ENCODE measurements at regions not wholly inside any gene's neighbourhood (a gene's known extent, or its start where the extent isn't known, plus 50 kb on each side); places are given as distances from the start of the nearest gene placed in this dataset.

DNA sequence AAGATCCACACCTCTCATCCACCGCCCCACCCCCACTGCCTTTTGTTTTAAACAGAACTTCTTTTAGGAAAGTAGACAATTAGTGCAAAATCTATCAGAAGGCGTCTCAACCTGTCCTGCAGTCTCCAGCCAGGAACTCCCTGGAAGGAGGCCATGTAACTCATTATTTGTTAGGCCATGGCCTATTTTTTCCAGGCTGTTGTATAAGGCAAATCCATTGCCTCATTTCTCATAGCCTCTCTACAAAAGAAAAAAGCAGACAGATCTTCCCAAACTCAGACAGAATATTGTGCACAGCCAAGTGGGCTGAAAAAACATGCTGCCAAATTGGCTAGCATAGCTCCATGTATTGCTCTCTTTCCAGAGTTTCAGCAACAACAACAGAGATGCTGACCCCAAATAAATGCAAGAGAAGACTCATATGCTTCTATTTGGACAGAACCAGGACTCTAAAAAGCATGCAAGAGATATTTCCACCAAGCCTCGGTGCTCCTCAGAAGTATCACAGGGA, 770.7 kb upstream of the CXADR start (continued):
- TF ChIP-seq, protein P1, sequence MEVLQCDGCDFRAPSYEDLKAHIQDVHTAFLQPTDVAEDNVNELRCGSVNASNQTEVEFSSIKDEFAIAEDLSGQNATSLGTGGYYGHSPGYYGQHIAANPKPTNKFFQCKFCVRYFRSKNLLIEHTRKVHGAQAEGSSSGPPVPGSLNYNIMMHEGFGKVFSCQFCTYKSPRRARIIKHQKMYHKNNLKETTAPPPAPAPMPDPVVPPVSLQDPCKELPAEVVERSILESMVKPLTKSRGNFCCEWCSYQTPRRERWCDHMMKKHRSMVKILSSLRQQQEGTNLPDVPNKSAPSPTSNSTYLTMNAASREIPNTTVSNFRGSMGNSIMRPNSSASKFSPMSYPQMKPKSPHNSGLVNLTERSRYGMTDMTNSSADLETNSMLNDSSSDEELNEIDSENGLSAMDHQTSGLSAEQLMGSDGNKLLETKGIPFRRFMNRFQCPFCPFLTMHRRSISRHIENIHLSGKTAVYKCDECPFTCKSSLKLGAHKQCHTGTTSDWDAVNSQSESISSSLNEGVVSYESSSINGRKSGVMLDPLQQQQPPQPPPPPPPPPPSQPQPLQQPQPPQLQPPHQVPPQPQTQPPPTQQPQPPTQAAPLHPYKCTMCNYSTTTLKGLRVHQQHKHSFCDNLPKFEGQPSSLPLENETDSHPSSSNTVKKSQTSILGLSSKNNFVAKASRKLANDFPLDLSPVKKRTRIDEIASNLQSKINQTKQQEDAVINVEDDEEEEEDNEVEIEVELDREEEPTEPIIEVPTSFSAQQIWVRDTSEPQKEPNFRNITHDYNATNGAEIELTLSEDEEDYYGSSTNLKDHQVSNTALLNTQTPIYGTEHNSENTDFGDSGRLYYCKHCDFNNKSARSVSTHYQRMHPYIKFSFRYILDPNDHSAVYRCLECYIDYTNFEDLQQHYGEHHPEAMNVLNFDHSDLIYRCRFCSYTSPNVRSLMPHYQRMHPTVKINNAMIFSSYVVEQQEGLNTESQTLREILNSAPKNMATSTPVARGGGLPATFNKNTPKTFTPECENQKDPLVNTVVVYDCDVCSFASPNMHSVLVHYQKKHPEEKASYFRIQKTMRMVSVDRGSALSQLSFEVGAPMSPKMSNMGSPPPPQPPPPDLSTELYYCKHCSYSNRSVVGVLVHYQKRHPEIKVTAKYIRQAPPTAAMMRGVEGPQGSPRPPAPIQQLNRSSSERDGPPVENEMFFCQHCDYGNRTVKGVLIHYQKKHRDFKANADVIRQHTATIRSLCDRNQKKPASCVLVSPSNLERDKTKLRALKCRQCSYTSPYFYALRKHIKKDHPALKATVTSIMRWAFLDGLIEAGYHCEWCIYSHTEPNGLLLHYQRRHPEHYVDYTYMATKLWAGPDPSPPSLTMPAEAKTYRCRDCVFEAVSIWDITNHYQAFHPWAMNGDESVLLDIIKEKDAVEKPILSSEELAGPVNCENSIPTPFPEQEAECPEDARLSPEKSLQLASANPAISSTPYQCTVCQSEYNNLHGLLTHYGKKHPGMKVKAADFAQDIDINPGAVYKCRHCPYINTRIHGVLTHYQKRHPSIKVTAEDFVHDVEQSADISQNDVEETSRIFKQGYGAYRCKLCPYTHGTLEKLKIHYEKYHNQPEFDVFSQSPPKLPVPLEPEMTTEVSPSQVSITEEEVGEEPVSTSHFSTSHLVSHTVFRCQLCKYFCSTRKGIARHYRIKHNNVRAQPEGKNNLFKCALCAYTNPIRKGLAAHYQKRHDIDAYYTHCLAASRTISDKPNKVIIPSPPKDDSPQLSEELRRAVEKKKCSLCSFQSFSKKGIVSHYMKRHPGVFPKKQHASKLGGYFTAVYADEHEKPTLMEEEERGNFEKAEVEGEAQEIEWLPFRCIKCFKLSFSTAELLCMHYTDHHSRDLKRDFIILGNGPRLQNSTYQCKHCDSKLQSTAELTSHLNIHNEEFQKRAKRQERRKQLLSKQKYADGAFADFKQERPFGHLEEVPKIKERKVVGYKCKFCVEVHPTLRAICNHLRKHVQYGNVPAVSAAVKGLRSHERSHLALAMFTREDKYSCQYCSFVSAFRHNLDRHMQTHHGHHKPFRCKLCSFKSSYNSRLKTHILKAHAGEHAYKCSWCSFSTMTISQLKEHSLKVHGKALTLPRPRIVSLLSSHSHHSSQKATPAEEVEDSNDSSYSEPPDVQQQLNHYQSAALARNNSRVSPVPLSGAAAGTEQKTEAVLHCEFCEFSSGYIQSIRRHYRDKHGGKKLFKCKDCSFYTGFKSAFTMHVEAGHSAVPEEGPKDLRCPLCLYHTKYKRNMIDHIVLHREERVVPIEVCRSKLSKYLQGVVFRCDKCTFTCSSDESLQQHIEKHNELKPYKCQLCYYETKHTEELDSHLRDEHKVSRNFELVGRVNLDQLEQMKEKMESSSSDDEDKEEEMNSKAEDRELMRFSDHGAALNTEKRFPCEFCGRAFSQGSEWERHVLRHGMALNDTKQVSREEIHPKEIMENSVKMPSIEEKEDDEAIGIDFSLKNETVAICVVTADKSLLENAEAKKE (CRISPR knock-in tag; IDR thresholded peaks at IDR 0.05), result no peak
- TF ChIP-seq NANOG (IDR thresholded peaks at IDR 0.05; ENCODE audit: borderline replicate concordance), result no peak
- TF ChIP-seq POLR2AphosphoS5 (IDR thresholded peaks at IDR 0.05; ENCODE audit: low read depth), result no peak

DNA sequence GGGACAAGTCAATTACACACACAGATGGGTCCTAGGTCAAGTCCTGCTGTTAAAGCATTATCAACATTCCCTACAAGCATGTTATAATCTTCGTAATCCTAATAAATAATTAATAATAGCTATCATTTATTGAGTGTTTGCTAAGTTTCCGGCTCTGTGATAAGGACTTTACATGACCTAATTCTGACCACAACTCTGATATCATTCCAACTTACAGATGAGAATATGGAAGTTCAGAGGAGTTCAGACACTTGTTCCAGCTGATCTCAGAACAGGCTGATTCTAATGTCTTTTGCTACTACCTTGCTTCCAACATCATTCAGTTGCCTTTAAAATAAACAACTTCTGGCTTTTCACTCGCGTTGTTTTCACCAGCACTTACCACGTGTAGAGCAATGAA, 770.1 kb upstream of the CXADR start:
- Mint-ChIP-seq H3K4me1 (no peaks in the 10 kb centered on the region), H3K9me3 (no peaks in the 10 kb centered on the region), H3K27ac (no peak overlapping the region), H3K4me3 (no peak overlapping the region), H3K27me3 (ENCODE audit: insufficient read depth, low read depth, poor library complexity) (no peaks in the 10 kb centered on the region), H3K36me3 (ENCODE audit: low read depth) (no peaks in the 10 kb centered on the region)
- Histone ChIP-seq H3K36me3 (ENCODE audit: insufficient read depth) (no peaks in the 10 kb centered on the region), H3K27ac (ENCODE audit: low read depth) (no peak overlapping the region), H4K20me1 (replicated peaks; ENCODE audit: insufficient read depth) (no peaks in the 10 kb centered on the region), H3K27me3 (ENCODE audit: insufficient read depth) (no peaks in the 10 kb centered on the region), H3K79me2 (replicated peaks; ENCODE audit: insufficient read depth) (no peaks in the 10 kb centered on the region), H3K9me2 (ENCODE audit: insufficient read depth) (no peaks in the 10 kb centered on the region), H2AFZ (no peak overlapping the region), H3K4me1 (ENCODE audit: insufficient read depth) (no peaks in the 10 kb centered on the region), H3K4me3 (no peak overlapping the region), H3K4me2 (no peak overlapping the region), H3F3A (replicated peaks; ENCODE audit: low read depth) (no peaks in the 10 kb centered on the region)
- ATAC-seq (no peak), DNase-seq (ENCODE audit: low spot score) (no peak)
- TF ChIP-seq CREB1 (CRISPR knock-in tag; IDR thresholded peaks at IDR 0.05; ENCODE audit: low read depth) (no peak), POLR2AphosphoS5 (IDR thresholded peaks at IDR 0.05; ENCODE audit: low read depth) (no peak), EZH2 (IDR thresholded peaks at IDR 0.05; ENCODE audit: low read depth, unreplicated experiment) (no peak)
- TF ChIP-seq, protein P2, sequence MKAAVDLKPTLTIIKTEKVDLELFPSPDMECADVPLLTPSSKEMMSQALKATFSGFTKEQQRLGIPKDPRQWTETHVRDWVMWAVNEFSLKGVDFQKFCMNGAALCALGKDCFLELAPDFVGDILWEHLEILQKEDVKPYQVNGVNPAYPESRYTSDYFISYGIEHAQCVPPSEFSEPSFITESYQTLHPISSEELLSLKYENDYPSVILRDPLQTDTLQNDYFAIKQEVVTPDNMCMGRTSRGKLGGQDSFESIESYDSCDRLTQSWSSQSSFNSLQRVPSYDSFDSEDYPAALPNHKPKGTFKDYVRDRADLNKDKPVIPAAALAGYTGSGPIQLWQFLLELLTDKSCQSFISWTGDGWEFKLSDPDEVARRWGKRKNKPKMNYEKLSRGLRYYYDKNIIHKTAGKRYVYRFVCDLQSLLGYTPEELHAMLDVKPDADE (IDR thresholded peaks at IDR 0.05), result no peak

All from GM23338 (cell line).